ENCODE measurements at regions not wholly inside any gene's neighbourhood (a gene's known extent, or its start where the extent isn't known, plus 50 kb on each side); places are given as distances from the start of the nearest gene placed in this dataset.
"Not testable (repeated sequence)": the region's sequence is repeated elsewhere in the genome, so short reads cannot be mapped to it uniquely, and the experiment has no call there.

DNA sequence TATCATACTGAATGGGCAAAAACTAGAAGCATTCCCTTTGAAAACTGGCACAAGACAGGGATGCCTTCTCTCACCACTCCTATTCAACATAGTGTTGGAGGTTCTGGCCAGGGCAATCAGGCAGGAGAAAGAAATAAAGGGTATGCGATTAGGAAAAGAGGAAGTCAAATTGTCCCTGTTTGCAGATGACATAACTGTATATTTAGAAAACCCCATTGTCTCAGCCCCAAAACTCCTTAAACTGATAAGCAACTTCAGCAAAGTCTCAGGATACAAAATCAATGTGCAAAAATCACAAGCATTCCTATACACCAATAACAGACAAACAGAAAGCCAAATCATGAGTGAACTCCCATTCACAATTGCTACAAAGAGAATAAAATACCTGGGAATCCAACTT, 52.5 kb upstream of the CCDC71L start:
- not testable (repeated sequence) for DNase-seq (ENCODE audit: low spot score)

DNA sequence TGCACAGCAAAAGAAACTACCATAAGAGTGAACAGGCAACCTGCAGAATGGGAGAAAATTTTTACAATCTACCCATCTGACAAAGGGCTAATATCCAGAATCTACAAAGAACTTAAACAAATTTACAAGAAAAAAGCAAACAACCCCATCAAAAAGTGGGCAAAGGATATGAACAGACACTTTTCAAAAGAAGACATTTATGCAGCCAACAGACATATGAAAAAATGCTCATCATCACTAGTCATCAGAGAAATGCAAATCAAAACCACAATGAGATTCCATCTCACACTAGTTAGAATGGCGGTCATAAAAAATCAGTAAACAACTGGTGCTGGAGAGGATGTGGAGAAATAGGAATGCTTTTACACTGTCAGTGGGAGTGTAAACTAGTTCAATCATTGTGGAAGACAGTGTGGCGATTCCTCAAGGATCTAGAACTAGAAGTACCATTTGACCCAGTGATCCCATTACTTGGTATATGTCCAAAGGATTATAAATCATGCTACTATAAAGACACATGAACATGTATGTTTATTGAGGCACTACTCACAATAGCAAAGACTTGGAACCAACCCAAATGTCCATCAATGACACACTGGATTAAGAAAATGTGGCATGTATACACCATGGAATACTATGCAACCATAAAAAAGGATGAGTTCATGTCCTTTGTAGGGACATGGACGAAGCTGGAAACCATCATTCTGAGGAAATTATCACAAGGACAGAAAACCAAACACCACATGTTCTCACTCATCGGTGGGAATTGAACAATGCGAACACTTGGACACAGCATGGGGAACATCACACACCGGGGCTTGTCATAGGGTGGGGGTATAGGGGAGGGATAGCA, 53.9 kb upstream of the CCDC71L start:
- not testable (repeated sequence) for DNase-seq (ENCODE audit: low spot score)

DNA sequence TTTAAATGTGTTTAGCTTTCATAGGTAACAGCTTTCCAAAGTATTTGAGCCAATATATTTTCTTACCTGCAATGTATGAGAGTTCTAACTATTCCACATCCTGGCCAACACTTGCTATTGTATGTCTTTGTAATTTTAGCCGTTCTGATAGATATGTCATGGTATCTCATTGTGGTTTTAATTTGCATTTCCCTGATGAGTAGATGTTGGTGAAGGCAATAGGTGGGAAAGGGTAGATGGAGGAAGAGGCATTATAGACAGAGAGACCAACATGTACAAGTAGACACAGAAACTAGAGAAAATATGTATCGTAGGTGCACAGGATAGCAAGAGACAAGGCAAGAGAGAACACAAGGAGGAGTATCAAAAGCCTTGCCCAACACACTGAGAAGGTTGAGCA, 54.8 kb upstream of the CCDC71L start:
- DNase-seq (ENCODE audit: low spot score) = no peak

DNA sequence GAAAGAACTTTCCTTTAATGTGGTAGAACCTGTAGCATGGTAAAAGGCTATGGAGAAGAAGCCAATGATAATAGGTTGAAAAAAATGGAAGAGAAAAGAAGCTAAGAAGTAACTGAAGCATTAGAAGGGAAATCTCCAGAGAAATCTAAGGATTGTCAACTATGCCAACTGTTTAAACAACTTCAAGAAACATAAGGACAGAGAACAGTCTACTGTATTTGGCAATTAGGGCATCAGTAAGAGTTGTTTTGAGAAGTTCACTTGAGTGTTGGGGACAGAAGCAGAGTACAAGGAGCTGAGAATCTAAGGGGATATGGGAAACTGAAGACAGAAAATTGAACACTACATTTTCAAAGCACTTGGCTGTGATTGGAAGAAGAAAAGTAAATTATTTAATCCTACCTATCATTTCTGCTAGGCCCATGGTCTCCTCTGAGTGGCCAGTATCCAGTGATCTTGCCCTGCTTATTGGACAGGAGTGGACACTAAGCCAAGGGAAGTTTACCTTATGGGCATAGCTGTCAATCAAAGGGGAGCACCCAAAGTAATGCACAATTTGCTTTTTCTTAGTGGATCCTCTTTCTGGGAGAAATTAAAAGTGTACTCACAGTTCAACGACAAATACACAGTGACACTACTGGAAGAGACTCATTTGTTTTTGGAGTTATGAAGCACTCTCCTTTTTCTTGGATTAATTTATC, 56.4 kb upstream of the CCDC71L start:
- no peak for DNase-seq (ENCODE audit: low spot score)

DNA sequence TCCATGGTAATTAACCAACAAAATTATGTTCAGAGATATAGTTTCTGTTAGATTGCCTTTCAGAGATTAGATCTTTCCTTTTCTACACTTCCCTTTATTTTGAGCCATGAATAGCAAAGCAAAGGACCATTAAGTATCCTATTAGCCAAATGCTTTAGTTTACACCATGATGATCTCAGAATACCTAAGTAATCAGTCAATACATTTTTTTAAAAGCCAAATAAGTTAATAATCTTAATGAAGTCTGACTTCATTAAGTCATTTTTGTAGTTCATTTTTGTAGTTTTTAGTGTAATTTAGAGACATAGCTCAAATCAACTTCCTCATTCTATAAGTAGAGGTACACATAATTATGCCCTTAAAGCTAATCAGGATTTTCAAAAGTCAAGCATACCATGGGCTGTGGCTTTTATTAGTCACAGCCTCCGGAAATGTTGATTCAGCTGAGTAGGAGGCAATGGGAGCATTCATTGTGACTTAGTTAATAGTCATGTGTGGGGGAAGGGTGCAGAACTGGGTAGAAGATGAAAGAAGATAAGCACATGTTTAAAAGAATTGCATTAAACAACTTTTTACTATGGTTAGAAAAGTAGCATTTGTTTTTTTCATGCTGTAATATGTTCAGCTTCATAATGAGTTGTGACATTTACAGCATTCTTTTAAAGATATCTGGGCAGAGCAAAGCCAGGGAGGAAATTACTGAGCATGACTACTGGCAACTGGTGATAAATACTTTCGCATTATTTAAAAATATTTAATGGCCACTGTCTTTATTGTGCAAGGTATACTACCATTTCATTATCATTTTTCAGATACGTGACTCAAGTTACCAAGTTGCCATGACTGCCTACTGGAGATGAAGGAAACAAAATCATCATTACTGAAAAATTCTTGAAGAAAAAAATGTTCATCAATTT, 57.3 kb upstream of the CCDC71L start:
- peak; percentile 24 for DNase-seq (ENCODE audit: low spot score)

DNA sequence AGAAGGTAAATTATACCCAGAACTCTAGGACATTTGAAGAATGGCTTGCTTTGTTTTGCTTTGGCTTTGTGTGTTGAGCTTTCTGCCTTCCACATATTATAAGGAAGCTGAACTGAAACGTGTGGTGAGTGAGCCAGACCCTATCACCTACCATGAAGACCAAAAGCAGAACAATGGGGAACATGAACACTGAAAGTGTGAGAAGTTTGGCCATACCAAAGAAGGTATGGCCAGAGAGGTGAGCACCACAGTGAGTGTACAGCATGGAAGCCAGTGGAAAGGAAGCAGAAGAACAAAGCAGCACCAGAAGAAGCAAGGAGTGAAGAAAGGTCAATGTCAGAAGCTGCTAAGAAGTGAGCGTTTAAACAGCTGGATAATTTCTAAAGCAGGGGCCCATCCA, 59.7 kb upstream of the CCDC71L start:
- DNase-seq (ENCODE audit: low spot score) = no peak

DNA sequence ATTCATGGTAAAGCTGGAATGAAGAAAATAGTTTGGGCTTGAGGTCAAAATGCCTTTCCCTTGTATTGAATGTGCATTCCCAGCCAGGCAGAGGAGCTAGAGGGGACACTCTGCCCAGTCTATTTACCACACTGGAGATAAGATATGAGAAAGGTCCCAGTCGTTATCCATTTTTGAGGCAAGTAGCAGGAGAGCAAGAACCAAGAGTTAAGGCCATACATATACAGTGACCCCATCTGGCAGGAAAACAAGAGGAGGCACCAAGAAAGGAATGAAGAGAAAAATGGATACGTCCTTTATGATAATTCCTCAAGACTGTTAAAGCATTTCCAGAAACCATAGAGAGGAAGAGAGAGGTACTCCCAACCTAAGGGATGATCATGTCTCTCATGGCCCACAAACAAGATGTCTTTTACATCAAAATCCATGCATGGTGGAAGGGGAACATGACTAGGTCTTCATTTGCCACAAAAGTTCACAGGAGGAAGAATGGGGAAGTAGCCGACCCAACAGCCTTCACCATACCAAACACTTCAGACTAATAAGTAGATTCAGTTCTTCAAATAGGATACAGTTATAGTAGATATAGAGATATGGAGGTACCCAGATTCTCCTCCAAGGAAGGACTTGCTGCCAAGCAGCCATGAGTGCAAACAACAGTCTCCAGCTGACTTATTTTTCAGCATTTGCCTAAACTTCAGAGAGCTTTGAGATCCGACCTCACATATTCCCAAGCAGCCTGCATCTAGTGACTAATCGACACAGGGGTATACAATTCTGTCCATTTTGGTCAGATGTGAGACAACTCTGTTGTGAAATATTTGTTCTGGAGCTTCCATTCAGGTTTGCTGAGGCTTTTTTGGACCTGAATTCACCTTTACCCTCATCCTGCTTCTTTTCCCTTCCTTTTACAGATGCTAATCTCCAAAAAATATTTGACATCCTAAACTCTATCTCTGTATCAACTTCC, 61.1 kb upstream of the CCDC71L start:
- DNase-seq (ENCODE audit: low spot score) = no peak

DNA sequence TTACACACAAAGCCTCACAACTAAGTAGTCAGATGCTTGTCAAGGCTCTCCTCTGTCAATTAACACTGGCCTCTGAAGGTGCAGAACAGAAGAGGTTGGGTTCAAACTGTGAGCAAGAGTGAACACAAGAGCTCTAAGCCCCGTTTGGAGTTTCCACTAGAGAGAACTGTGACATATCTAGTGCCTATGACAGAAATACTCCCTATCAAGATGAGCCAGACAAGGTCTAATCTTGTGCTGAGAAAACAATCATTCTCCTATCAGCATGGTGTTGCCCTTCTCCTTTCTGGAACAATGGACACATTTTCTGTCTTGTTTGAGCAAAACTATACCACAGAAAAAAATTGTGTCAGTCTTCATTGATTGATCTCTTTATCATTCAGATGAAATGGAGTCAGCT, 62.4 kb upstream of the CCDC71L start:
- DNase-seq (ENCODE audit: low spot score) = no peak

DNA sequence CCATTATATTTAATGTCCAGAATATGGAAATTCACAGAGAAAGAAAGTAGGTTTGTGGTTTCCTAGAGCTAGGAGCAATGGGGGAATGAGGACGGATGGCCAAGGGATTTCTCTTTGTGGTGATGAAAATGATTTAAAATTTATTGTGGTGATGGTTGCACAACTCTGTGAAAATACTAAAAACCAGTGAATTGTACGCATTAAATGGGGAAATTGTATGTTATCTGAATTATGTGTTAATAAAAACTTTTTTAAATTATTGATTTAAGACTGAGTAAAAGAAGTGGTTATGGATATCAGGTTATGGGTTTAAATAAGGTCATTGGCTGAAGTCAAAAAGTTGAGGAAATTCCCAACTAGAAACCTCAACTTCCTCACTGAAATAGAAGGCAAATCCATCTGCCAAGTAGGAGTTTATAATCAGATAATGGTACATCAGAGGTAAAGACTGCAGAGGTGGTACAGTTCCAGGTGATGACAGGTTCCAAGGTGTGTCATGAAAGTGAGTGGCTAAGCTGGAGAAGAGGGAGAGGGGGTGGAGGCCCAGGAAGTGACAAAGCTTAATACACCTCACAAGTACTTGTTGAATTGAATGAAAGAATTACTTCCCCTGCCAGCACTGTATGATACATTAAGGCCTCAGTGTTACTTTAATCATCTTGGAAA, 68.9 kb upstream of the CCDC71L start:
- DNase-seq (ENCODE audit: low spot score) = no peak

DNA sequence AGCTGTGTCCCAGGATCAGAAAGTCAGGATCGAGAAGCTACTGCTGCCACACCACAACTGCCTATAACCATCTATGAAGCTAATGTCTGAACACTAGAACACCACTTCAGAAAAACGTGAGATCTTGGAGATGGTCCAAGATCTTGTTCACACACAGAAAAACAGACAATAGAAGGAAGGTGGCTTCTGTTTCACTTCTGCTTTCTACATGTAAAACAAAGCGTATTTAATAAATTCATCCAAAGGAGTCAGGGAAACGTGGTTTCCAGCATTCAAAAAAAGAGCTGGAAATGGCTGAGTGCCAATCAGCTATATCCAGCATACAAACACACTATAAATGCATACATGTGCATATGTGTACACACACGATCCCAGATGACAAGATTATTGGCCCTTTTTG, 70.2 kb upstream of the CCDC71L start:
- DNase-seq (ENCODE audit: low spot score) = no peak

DNA sequence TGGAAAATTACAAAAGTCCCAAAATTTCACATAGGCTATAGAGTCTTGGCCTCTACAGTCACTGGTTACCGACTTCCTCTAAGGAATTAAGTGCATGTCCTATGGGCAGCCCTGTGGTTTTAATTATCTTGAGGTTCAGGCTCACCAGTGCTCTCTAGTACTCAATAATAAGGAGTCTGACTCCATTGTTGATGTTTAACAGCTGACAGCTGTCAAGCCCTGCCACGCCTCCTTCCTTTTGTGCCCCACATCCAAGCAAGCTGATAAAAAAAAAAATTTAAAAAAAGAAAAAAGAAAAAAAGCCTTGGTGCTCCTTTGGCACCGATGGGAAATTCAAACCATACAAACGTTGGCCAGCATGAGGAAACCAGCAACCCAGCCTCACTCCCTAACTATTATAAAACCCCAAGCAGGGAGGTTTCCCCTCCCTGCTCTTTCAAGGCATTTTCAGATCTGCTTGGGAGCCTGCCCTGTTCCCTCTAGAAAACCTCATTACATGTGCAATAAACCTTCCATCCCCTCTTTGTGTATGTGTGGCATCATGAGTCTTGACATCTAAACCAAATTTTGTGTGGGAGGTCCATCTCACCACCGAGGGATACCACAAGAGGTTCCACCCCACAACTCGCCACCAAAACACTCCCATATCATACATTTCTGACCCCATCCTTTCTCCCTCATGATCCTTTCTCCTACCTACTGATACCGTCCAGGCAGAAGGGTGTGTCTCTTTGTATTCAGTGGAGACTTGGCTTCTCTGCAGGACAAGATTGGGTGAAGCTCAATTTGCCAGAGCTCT, 70.9 kb upstream of the CCDC71L start:
- DNase-seq (ENCODE audit: low spot score) = no peak

DNA sequence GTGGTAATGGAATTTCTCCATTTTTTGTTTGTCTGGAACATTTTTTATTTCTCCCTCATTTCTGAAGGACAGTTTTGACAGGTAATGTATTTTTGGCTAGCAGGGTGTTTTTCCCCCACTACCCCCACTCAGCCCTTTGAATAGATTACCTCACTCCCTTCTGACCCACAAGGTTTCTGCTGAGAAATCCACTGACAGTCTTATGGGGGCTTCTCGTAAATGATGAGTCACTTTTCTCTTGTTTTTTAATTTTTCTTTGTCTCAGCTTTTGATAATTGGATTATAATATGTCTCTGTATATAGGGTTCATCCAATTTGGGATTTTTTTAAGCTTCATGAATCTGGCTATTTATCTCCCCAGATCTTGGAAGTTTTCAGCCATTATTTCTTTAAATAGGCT, 74.7 kb upstream of the CCDC71L start:
- no peak for DNase-seq (ENCODE audit: low spot score)

DNA sequence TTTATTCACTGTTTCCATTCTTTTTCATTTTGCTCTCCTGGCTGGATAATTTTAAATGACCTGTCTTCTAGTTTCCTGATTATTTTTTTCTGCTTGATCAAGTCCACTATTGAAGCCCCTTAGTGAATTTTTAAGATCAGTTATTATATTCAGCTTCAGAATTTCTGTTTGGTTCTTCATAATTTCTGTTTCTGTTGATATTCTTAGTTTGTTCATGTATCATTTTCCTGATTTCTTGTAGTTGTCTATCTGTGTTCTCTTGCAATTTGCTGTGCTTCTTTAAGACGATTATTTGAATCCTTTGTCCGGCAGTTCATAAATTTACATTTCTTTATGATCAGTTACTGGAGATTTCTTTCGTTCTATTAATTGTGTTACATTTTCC, 75.2 kb upstream of the CCDC71L start:
- no peak for DNase-seq (ENCODE audit: low spot score)

DNA sequence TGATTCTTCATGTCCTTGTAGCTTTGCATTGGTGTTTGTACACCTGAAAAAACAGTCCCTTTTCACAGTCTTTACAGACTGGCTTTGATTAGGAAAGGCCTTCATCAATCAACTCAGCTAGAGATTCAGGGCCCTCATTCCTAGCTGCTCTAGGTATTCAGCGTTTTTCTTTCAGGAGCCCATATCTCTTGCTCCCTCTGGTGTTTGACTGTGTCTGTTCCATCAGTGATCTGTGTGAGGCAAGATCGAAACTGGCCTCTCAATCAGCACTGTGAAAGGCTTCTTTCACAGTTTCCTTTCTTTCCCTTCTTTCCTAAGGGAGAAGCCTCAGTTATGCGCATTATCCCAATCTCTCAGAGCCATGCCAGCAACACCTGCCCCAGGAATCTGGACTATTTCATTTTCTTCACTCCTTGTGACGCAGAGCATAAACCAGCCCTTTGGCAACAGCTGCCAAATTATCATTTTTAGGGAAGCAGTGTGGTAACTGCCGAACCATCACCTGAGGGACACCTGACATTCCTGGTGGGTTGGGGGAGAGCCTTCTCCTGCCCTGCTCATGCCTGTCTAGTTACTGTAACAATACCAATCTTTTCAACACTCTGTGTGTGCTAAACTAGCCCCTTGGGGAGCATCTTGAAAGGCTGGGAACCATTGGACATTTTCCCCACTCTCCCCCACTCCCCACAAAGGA, 75.7 kb upstream of the CCDC71L start:
- peak; percentile 49 for DNase-seq (ENCODE audit: low spot score)

DNA sequence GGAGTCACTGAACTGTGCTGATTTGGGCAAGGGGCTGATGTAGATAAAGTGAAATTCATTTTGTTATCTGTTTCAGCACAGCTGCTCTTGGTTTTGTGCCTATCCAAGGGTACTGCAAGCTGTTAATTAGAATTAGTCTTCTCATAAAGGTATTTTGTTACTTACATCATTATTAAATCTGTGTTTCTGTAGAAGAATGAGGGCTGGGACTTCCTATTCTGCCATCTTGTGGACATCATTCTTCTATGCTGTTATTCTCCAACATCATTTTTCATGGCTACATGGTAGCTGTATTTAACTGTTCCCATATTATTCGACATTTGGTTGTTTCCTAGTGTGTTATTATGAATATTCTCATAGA, 76.2 kb upstream of the CCDC71L start:
- DNase-seq (ENCODE audit: low spot score) = no peak

DNA sequence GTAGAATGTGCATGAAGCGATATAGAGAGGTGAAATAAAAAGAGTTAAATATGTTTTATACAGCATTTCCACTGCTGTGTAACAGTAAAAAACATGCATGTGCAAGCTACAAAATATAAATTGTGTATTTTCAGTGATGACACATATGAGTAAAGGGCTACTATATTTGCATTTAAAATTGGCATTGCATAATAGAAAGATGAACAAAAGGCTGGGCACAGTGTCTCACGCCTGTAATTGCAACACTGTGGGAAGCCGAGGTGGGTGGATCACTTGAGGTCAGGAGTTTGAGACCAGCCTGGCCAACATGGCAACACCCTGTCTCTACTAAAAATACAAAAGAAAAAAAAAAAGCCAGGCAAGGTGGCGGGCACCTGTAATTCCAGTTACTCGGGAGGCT, 79.8 kb upstream of the CCDC71L start:
- no peak for DNase-seq (ENCODE audit: low spot score)

DNA sequence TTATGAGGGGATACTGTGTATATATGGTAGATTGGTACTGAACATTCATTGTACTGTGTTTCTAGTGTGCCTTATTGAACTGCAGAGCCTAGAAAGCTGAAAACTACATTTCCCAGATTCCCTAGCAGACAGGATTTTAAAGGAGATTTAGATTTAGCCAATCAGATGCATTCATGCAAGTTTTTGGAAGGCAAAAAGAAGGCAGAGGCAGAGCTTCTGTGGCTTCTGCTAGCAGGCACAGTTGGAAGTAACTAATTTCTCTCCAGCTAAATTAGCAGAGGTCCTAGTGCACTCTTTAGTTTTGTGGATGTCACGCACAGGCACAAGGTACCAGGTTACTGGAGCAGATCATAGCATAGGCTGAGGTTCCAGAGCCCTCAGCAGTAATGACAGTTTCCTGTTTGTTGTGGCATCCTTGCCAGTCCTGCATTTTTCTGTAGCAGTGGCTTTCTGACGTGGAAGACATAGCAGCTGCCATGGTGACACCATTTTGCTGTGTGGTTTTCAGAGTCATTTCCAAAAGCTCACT, 83.7 kb upstream of the CCDC71L start:
- DNase-seq (ENCODE audit: low spot score) = no peak

DNA sequence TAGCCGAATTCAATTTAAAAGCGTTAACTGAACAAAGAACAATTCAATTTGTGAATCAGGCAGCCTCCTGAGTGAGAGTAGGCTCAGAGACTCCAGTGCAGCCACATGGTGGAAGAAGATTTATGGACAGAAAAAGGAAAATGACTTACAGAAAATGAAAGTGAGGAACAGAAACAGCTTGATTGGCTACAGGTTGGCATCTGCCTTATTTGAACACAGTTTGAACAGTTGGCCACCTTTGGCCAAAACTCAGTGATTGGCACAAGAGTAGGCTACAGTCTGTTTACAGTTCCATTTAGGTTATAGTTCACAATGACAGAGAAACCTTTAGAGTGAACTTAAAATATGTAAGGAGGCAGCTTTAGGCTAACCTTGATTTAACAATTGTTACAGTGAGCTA, 86.3 kb upstream of the CCDC71L start:
- DNase-seq (ENCODE audit: low spot score) = not testable (repeated sequence)

DNA sequence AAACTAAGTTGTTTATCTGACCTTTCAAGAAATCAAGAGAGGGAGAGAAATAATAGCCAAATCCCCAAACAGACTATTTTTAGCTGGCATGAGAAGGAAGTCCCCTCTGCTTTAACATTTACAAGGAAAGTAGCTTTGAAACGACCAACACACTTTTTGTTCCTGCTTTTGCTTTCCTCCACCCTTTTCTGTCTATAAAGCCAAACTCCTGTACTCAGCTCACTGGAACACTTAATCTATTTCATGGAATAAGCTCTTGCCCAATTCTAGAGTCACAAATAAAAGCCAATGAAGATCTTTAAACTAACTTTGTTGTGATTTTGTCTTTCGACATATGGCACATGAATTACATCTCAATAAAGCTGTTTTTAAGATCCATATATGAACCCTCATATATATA, 86.8 kb upstream of the CCDC71L start:
- DNase-seq (ENCODE audit: low spot score) = no peak

Measured in mucosa of gallbladder (tissue), 1 donor.